HUDEP-2 (cell line): ENCODE measurements at regions not wholly inside any gene's neighbourhood (a gene's known extent, or its start where the extent isn't known, plus 50 kb on each side); places are given as distances from the start of the nearest gene placed in this dataset.
"Not testable (repeated sequence)": the region's sequence is repeated elsewhere in the genome, so short reads cannot be mapped to it uniquely, and the experiment has no call there.

Experiments used
- DNase-seq, 76 experiments: peaks; one replicate each; lab custom pipeline; 2025; ENCODE audit not compliant: unreplicated experiment in 76 of 76; lab: John Stamatoyannopoulos, UW

GRCh38 chr3:24683090-24683489, 188.4 kb upstream of the THRB start:
- no peak for DNase-seq

DNA sequence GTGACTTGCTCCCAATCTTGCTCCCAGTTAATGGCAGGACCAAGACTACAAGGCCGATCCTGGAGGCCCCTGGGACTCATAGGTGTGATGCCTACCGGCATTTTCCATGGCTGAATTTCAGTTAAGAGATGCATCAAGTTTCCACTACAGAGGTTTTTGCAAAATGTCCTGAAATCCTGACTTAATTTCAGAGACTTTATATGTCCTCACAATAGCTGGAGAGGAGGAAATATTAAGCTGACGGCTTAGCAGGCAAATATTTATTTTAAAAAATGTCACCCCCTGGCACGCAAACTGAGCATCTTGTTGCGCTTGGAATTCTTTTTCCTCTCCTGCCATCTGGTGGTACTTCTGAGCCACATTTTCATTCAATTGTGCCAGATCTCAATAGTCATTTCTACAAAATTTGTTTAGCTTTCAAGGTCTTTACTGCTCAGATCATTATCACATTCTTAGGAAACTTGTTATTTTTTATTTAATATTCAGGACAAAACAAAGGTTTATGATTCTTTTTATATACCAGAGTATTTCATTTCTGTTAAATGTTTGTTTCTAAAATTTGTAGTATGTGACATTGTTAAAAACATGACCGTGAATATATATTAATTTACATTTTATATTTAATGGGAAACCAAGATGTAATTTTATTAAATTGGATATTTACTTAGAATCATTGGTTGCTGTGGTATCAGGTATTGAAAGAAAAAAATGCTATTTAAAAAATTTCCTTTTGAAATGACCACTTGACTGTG, 189.2 kb upstream of the THRB start:
- peak in 11 of 76 experiments; percentile 1 to 35 (median 15) for DNase-seq

DNA sequence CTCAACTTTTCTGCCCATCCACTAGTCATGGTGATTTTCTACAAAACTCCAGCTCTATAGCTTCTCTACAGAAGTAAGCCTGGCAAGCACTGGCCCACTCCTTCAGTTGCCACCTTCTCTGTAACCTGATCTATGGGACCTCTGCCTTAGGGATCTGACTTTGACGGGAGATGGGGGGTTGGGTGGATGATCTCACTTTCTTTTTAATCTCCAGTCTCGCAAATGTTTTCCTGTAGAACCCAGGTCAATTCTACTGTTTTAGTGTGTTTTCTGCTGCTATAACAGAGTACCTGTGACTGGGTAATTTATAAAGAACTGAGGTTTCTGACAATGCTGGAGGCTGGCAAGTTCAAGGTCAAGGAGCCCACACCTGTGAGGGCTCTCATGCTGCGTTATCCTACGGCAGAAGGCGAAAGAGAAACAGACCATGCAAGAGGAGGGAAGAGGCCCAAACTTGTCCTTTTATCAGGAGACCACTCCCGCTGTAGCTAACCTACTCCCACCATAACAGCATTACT, 189.9 kb upstream of the THRB start:
- no peak for DNase-seq

DNA sequence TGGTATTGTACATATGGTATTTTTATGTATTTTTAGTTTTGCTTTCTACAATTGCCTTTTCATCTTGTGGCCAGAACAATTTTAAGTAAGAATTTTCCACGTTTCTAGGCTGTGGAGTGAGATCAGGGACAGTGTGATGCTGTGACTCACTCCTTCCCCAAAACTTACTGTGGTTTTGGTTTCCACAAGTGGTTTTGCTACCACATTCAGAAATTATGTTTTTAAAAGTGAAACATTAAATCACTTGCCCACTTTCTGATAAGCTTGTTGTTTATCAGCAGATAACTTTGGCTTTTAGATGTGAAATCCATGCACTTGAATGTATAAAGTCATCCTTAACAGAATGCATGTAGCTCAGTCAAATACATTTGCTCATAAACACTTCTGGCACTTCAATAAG, 192.2 kb upstream of the THRB start:
- peak in 1 of 76 experiments; percentile 4 for DNase-seq

- no peak for DNase-seq
Observed at GRCh38 chr3:24687671-24688070, 193.0 kb upstream of the THRB start.

GRCh38 chr3:24688446-24689148, 193.9 kb upstream of the THRB start:
- DNase-seq = no peak

DNA sequence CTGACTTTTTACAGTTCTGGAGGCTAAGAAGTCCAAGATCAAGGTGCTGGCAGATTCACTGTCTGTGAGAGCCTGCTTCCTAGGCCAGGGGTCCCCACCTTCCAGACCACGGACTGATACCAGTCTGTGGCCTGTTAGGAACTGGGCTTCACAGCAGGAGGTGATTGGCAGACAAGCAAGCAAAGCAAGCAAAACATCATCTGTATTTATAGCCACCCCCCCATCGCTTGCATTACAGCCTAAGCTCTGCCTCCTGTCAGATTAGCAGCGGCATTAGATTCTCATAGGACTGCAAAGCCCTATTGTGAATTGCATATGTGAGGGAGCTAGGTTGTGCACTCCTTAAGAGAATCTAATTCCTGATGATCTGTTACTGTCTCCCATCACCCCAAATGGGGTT, 194.7 kb upstream of the THRB start:
- DNase-seq = no peak

DNA sequence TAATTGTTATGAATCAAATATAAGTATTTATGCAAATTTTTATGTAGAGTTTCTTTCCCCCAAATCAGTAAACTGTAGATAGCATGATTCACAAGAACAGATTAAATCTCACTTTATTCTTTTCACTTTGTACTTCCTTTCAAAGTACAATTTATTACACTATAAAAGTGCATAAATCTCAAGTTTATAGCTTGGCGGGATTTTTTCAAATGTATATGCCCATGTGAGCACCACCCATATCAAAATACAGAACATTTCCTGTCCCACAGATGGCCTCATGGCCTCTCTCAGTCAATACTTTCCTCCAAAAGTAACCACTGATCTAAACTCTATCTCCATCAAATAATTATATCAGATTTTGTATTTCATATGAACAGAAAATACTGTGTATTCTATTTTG, 196.1 kb upstream of the THRB start:
- no peak for DNase-seq

- DNase-seq = not testable (repeated sequence)
Observed at GRCh38 chr3:24699078-24699477, 204.4 kb upstream of the THRB start.

DNA sequence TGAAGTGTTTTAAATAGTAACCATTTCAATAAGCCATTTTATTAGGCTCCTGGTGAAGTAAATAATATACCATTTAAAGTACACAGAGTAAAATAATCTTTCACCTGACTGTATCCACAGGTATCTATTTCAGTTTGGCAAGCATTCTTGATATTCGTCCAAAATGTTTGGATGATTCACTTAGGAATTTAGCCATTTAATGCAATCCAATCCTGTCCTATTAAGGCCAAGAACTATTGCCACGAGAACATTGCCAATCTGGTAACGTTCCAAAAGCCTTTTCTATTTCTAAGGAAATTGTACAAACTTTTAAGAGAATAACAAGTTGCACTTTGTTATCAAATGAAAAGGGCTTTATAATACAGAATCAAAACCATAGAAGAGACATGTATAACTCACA, 209.8 kb upstream of the THRB start:
- DNase-seq = no peak

DNA sequence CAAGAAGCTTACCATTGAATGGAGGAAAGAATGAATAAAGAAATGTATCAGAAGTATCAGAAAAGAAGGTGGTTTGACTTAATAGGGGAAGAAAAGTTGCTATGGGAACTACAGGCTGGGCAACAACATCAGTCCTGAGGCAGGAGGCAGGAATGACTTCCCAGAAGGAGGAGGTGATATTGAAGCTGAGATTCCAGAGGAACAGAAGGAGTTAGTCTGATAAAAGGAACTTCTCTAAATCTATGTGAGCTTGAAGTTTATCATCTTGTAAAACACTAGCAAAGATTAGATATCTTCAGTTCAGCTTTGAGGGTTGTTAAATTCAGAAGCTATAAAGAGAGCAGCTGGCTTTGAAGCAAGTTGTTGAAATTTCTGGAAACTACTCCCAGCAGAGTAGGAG, 213.3 kb upstream of the THRB start:
- DNase-seq = no peak

DNA sequence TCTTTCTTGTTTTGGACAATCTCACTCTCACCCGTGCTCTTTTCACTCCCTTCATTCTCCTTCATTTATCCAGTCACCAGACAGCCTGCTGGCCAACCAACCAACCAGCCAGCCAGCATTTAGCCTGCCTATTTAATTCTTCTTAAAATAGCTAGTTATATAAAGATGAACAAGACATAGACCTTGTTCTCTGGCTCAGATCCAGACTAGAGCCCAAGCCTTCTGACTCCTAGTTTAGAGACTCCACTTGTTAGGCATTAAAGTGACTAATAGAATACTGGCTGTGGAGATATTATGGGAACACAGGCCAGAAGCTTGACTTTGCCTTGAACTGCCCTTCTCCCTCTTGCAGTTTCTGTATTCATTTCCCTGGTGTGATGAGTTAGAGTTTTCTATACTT, 215.3 kb upstream of the THRB start:
- no peak for DNase-seq

GRCh38 chr3:24713516-24713915, 218.9 kb upstream of the THRB start:
- no peak for DNase-seq

- no peak for DNase-seq
Observed at GRCh38 chr3:24714436-24714835, 219.8 kb upstream of the THRB start.

DNA sequence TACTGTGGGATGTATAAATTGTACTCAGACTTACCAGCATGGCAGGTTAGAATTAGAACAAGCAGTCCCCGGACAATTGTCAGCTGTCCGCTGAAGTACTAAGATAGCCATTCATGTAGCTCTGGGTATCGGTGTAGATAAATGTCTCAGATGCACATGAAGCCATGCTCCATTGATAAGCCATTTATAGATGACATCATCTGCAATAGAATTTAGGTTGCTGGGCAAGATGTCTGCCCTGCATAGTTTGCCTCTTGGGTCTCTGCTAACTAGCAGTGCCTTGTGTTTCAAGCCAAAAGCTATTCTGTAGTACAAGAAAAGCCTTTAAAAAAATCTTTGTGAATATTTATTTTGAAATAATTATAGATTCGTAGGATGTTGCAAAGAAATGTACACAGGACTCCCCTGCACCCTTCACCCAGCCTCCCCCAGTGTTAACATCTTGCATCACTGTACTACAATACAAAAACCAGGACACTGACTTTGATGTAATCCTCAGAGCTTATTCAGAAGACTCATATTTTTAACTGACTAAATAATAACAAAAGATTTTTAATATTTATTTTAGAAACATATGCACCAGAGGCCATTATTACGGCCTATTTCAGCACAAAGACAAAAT, 220.6 kb upstream of the THRB start:
- DNase-seq = no peak

DNA sequence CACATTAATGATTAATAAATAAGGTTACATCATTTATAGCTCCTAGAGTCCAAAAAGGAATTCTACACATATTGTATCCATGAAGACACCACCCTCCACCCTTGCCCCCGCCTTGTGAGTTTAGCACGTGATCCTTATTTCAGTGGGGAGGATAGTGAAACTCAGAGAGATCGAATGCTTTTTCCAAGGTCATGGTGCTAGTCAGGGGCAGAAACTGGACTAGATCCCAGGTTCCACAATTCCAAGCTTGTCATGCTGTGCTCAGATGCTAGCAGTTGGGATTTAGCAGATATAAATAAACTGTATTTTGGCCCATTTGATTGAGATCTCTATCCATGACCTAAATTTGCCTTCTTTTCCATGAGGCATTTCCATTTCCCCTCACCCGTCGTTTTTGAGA, 227.4 kb upstream of the THRB start:
- DNase-seq = no peak

DNA sequence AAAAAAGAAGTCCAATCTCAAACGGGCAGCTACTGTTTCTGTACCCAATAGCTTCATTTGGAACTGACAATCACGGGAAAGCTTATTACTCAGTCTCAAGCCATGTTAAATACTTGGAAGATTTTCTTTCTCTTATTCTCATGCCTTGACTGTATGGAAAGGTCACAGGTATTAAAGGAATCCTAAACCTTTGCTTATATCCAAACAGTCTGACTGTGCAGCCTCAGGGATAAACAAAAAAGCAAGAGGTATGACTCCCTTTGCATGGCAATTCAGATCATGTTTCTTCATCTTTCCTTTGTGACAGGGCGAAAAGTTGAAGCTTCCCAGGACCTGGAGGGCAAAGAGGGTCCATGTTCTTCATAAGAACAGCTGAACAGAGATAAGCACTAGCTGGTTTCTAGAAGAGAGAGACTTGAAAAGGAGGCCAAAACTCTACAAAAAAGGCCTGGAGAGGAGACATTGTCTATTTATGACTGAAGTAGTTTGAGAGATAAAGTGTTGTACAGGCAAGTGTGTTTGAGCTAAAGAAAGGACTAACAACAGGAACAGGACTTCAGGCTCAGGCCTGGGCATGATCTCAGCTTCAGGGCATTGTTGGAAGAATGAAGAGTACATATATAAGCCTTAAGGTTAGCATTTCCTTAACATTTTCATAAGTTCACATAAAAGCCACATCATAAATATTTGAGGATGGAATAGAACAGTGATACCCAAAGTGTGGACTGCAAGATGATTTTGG, 231.0 kb upstream of the THRB start:
- DNase-seq = no peak

DNA sequence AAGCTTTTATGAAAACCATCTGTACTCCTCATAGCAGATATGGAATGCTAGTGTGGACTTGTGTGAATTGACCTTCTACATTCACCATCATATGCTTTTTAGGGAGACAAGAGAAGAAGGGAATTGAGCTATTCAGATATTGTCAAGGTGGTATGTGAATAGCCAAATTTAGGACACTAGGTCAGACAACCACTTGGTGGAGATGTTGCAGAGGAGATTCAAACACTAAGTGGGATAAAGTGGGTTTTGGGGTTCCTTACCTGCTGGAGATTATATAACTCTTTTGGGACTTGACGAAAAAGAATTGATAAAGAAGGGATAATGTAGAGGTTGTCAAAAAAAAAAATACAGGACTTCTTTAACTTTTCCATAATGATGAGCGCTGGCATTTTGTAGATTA, 231.8 kb upstream of the THRB start:
- DNase-seq = no peak

DNA sequence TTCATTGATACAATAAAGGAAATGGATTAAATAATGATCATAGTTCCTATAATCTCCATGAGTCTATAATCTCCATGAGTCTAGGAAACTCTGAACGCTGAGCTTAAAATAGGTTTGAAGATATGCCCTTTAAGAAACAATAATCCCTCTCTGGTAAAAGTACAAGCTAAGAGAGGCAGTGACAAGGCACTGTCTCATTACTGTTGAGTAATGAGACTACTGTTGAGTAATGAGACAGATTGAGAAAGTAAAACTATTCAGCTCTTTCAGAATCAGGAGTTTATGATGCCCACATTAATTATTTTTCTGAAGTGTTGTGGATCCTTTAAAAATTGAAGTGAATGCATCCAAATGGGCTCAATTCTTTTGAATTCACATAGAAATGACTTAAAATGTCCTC, 235.5 kb upstream of the THRB start:
- no peak for DNase-seq

DNA sequence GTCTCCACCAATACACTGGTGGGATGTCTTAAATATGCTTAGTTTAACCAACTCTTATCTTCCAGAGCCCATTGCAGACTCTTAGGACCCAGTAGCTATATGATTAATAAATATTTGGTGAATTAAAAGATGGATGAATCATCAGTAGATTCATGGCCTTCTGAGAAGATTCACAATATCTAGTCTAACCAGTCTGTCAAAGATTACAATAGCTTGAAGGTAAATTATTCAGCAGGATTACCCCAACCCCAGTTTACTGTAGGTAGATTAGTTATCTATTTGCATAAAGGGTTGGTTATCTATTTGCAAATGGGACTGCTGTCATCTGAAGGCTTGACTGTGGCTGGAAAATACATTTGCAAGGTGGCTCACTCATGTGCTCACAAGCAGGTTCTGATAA, 239.4 kb upstream of the THRB start:
- no peak for DNase-seq

DNA sequence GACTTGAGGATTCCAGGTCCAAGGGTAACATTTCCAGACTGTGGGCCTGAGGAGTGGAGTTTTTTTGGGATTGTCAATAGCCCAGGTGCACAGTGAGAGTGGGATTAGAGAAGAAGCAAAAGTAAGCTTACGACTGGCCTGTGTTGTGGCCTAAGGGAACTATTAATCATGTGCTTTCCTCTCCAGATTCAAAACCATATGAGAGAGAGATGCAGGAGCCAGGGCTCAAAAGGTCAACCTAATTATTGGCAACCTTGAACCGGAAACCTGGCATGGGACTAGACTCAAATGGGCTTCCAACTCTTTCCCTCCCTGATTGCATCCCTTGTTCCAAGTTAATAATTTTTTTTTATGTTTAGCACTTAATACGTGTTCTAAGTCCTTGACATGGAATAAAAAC, 242.1 kb upstream of the THRB start:
- no peak for DNase-seq
